Thyroid gland (tissue), 4 donors: ENCODE measurements at regions not wholly inside any gene's neighbourhood (a gene's known extent, or its start where the extent isn't known, plus 50 kb on each side); places are given as distances from the start of the nearest gene placed in this dataset.

Source experiments
- DNase-seq, 2 donors: peaks; one replicate each; pipeline ENCODE4 v3.0.0-alpha.2; 2019
- H3K27ac ChIP-seq, 3 donors: fragments of 200-600 bp; sonication (generic); 1 replicate in 2 of 3; 2 replicates in 1 of 3; pipeline ENCODE4 v1.5.1; 2016 to 2019; ENCODE audit warnings: mild to moderate bottlenecking in 1 of 3, moderate library complexity in 1 of 3
- H3K27me3 ChIP-seq: fragments of 200-600 bp; sonication (generic); one replicate; pipeline ENCODE4 v1.5.1; 2019
- H3K36me3 ChIP-seq, 2 donors: fragments of 200-600 bp; sonication (generic); one replicate each; pipeline ENCODE4 v1.5.1; 2016 to 2019
- H3K4me1 ChIP-seq, 2 donors: fragments of 200-600 bp; sonication (generic); one replicate each; pipeline ENCODE4 v1.5.1; 2017 to 2019
- H3K4me3 ChIP-seq, 3 donors: fragments of 200-600 bp; sonication (generic); replicated peaks in 1 of 3; 1 replicate in 2 of 3; 2 replicates in 1 of 3; pipeline ENCODE4 v1.5.1; 2016; ENCODE audit warnings: mild to moderate bottlenecking in 1 of 3
- H3K9me3 ChIP-seq: fragments of 200-600 bp; sonication (generic); one replicate; pipeline ENCODE4 v1.5.1; 2017
- POLR2A ChIP-seq, 2 donors: fragments of 450-650 bp; IDR thresholded peaks; one replicate each; pipeline ENCODE4 v1.6.1; 2017; ENCODE audit warnings: antibody characterized with exemption in 2 of 2, mild to moderate bottlenecking in 2 of 2, moderate library complexity in 1 of 2
- WGBS, 2 donors: methylation state at CpG; one replicate each; pipeline ENCODE4 v1.1.5; 2017; 5-methylcytosine and 5-hydroxymethylcytosine counted together
- intact Hi-C: fragments of 100-400 bp; cut with DNase I; formaldehyde crosslinking; loops from one replicate; pipeline ENCODE4 v1.15.1; 2023
- TF ChIP-seq, protein P1 (sequence below), 6 experiments: fragments of 200-600 bp in 3 of 6; fragments of 450-650 bp in 3 of 6; sonication (generic) in 3 of 6; IDR thresholded peaks; one replicate each; pipeline ENCODE4 v1.5.1; 2016 to 2019; ENCODE audit warnings: antibody characterized with exemption in 6 of 6, mild to moderate bottlenecking in 2 of 6, inconsistent platforms in 1 of 6, moderate library complexity in 1 of 6

DNA sequence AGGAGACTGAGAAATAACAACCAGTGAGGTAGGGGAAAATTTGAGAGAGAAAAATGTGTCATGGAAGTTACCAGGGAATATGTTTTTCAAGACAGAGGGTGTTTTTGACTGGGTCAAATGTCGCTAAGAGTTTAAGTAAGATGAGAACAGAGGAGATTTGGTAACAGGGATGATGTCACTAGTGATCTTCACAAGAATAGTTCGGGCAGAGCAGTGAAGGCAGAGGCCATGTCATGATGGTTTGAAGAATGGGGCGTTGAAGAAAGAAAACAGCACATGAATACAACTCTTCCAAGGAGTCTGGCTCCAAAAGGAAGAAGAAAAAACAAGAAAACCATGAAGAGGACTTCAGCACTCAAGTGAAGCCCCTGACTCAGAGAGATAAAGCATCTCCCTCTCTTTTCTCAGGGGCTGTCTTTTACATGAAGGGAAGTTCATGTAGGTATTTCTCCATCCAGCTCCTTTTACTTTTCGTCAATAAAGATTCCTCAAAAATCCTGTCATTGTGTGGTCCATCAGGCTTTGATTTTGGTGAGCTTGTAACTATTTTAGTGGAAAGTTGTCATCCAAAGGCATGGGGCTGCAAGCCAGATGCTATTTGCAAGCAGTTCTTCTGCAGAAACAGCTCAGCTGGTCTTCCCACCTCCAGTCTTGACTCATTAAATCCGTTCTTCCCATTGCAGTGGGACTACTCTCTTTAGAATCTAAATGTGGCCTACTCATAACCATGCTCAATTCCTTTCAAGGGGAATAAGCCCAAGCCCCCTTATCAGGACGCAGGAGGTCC is 397.3 kb downstream of the LMX1A start:
- H3K9me3 ChIP-seq, result no peaks in the 10 kb centered on the region
- 85 to 87% methylated on average over 6 of the region's 6 CpGs for WGBS, 2 donors
- H3K27me3 ChIP-seq, result no peaks in the 10 kb centered on the region
- H3K4me3 ChIP-seq, result no peak overlapping the region
- intact Hi-C loops, result no loop called here
- no peaks in the 10 kb centered on the region for H3K36me3 ChIP-seq
- no peak overlapping the region for H3K27ac ChIP-seq
- H3K4me1 ChIP-seq, result no peaks in the 10 kb centered on the region
- DNase-seq, result no peak
- TF ChIP-seq POLR2A (IDR thresholded peaks at IDR 0.05), result no peak
- TF ChIP-seq, protein P1, sequence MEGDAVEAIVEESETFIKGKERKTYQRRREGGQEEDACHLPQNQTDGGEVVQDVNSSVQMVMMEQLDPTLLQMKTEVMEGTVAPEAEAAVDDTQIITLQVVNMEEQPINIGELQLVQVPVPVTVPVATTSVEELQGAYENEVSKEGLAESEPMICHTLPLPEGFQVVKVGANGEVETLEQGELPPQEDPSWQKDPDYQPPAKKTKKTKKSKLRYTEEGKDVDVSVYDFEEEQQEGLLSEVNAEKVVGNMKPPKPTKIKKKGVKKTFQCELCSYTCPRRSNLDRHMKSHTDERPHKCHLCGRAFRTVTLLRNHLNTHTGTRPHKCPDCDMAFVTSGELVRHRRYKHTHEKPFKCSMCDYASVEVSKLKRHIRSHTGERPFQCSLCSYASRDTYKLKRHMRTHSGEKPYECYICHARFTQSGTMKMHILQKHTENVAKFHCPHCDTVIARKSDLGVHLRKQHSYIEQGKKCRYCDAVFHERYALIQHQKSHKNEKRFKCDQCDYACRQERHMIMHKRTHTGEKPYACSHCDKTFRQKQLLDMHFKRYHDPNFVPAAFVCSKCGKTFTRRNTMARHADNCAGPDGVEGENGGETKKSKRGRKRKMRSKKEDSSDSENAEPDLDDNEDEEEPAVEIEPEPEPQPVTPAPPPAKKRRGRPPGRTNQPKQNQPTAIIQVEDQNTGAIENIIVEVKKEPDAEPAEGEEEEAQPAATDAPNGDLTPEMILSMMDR (IDR thresholded peaks at IDR 0.05), result no peak

DNA sequence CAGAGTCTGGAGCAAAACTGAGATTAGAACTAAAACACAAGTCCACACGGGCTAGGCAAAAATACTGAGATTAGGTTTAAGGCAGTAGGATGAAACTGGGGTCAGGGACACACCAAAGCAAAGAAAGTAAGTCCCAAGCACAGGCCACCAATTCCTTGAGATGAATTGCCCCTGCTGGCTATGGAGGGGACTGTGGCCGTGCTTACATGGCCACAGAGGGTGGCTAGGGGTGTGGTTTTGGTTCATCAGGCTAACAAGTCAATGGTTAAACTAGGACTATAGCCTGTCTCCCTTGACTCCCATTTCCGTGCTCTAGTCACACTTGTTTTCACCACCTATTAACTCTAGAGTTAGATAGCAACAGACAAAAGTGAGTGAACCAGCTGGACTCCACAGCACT is 394.8 kb downstream of the PBX1 start:
- H3K27ac ChIP-seq, result no peak overlapping the region
- 57 to 62% methylated on average over 3 of the region's 3 CpGs for WGBS, 2 donors
- no peak for TF ChIP-seq POLR2A (IDR thresholded peaks at IDR 0.05)
- TF ChIP-seq, protein P1 (IDR thresholded peaks at IDR 0.05), result no peak
- no peak for DNase-seq
- intact Hi-C loops, result no loop called here
- H3K36me3 ChIP-seq, result no peaks in the 10 kb centered on the region
- no peaks in the 10 kb centered on the region for H3K9me3 ChIP-seq
- no peaks in the 10 kb centered on the region for H3K4me1 ChIP-seq
- no peak overlapping the region for H3K4me3 ChIP-seq
- no peaks in the 10 kb centered on the region for H3K27me3 ChIP-seq

GRCh38 chr1:164953098-164953497 is 394.1 kb downstream of the PBX1 start:
- H3K9me3 ChIP-seq, result no peaks in the 10 kb centered on the region
- TF ChIP-seq, protein P1 (IDR thresholded peaks at IDR 0.05), result no peak
- no peak for TF ChIP-seq POLR2A (IDR thresholded peaks at IDR 0.05)
- WGBS, 2 donors, result 73 to 75% methylated on average over 1 of the region's 1 CpG
- H3K4me1 ChIP-seq, result no peaks in the 10 kb centered on the region
- intact Hi-C loops, result no loop called here
- H3K27ac ChIP-seq, result no peak overlapping the region
- no peak overlapping the region for H3K4me3 ChIP-seq
- H3K36me3 ChIP-seq, result no peaks in the 10 kb centered on the region
- no peaks in the 10 kb centered on the region for H3K27me3 ChIP-seq
- no peak for DNase-seq

- H3K27ac ChIP-seq, result no peak overlapping the region
- intact Hi-C loops, result no loop called here
- no peak overlapping the region for H3K4me3 ChIP-seq
- no peaks in the 10 kb centered on the region for H3K36me3 ChIP-seq
- H3K9me3 ChIP-seq, result no peaks in the 10 kb centered on the region
- TF ChIP-seq, protein P1 (IDR thresholded peaks at IDR 0.05), result no peak
- no peak for TF ChIP-seq POLR2A (IDR thresholded peaks at IDR 0.05)
- DNase-seq, result no peak
- no peaks in the 10 kb centered on the region for H3K4me1 ChIP-seq
- no peaks in the 10 kb centered on the region for H3K27me3 ChIP-seq
- WGBS, 2 donors, result 83 to 90% methylated on average over 3 of the region's 3 CpGs
Measured at GRCh38 chr1:164951508-164951907, 392.5 kb downstream of the PBX1 start.

GRCh38 chr1:164950541-164950986 is 391.6 kb downstream of the PBX1 start:
- intact Hi-C loops, result no loop called here
- Histone ChIP-seq H3K4me1 (no peaks in the 10 kb centered on the region), H3K9me3 (no peaks in the 10 kb centered on the region), H3K36me3 (no peaks in the 10 kb centered on the region), H3K4me3 (no peak overlapping the region), H3K27ac (no peak overlapping the region), H3K27me3 (no peaks in the 10 kb centered on the region)
- 57 to 62% methylated on average over 5 of the region's 5 CpGs for WGBS, 2 donors
- TF ChIP-seq, protein P1 (IDR thresholded peaks at IDR 0.05), result no peak
- DNase-seq, result no peak
